ENCODE measurements at regions not wholly inside any gene's neighbourhood (a gene's known extent, or its start where the extent isn't known, plus 50 kb on each side); places are given as distances from the start of the nearest gene placed in this dataset.

DNA sequence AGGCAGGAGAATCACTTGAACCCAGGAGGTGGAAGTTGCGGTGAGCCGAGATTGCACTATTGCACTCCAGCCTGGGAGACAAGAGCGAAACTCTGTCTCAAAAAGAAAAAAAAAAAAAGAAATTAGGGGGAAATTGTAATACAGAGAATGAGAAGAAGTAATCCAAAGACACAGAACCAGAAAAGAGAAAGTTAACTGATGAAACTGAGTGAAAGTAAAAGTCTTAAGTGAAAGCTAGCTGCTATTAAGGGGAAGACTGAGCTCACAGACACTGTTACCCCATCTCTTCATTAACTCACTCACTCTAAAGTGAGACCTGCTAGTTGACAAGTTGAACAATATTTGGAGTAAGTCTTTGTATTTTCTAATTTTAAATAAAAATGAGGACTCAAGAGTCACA, 763.0 kb upstream of the PCDH10 start:
- TF ChIP-seq, protein P1, sequence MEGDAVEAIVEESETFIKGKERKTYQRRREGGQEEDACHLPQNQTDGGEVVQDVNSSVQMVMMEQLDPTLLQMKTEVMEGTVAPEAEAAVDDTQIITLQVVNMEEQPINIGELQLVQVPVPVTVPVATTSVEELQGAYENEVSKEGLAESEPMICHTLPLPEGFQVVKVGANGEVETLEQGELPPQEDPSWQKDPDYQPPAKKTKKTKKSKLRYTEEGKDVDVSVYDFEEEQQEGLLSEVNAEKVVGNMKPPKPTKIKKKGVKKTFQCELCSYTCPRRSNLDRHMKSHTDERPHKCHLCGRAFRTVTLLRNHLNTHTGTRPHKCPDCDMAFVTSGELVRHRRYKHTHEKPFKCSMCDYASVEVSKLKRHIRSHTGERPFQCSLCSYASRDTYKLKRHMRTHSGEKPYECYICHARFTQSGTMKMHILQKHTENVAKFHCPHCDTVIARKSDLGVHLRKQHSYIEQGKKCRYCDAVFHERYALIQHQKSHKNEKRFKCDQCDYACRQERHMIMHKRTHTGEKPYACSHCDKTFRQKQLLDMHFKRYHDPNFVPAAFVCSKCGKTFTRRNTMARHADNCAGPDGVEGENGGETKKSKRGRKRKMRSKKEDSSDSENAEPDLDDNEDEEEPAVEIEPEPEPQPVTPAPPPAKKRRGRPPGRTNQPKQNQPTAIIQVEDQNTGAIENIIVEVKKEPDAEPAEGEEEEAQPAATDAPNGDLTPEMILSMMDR (IDR thresholded peaks at IDR 0.05): no peak
- TF ChIP-seq POLR2A (IDR thresholded peaks at IDR 0.05) (no peak), POLR2AphosphoS5 (IDR thresholded peaks at IDR 0.05) (no peak)

Measured in prostate gland (tissue), 2 donors.